ENCODE measurements at regions not wholly inside any gene's neighbourhood (a gene's known extent, or its start where the extent isn't known, plus 50 kb on each side); places are given as distances from the start of the nearest gene placed in this dataset.

GRCh38 chr15:67992411-67992810 is 61.7 kb upstream of the PIAS1 start:
- DNase-seq: no peak

DNA sequence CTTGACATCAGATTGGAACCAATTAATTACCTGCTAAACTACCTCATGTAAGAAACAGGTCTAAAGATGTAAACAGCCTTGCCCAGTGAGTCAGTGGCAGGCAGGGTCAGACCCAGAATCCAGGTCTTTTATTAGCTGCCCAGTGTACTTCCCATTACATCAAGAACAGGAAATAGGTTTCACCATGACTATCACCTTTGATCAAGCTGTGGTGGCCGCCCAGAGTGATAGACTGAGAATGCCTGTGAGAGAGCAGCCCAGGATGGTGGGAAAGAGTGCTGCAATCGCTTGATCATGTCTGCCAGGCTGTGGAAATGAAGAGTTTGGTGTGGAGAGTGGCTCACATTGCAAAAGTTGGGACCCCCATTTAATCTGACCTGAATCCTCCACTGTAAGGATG is 61.3 kb upstream of the PIAS1 start:
- DNase-seq: no peak

DNA sequence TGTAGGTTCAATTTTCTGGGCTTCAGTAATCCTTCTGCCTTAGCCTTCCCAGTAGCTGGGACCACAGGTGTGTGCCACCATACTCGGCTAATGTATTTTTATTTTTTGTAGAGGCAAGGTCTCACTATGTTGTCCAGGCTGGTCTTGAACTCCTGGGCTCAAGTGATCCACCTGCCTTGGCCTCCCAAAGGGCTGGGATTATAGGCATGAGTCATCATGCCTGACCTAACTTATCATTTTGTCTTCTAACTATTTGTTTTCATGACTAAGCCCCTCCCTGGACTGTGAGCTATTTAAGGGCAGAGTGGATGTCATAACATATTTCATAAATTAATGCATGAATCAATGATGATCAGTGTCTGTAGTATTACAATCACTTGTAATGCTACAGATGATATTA is 56.1 kb upstream of the PIAS1 start:
- DNase-seq: no peak

- peak; percentile 62 for DNase-seq
Measured at GRCh38 chr15:67998599-67999133, 55.4 kb upstream of the PIAS1 start.

GRCh38 chr15:67999320-68000100 is 54.6 kb upstream of the PIAS1 start:
- DNase-seq: no peak

DNA sequence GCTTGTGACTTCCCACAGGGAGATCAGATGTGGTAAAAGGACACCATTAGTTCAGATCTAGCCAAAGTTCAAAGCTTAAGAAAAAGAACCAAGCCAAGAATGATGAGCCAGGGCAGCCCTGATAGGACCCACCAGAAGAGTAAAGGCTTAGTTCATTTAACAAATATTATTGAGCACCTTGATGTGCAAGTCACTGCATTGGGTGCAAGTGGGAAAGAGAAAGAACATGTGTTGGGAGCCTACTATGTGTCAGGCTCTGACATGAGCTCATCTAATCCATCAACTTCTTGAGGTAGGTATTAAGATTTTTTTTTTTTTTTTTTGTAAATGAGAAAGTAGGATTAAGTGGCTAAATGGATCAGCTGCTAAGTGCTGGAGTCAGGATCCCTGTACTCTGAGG is 53.4 kb upstream of the PIAS1 start:
- DNase-seq: no peak

DNA sequence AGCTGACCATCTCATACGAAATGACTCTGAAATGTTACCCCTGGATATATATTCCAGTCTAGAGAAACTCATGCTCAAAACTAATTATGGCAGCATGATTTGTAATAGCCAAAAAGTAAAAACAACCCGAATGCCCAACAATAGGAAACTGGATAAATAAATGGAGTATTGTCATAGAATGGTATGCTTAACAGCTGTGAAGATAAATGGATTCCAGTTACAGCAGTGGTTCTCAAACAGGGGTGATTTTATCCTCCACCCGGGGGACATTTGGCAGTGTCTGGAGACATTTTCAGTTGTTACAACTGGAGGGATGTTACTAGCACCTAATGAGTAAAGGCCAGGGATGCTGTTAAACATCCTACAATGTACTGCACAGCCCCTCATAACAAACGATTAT is 52.3 kb upstream of the PIAS1 start:
- no peak for DNase-seq

DNA sequence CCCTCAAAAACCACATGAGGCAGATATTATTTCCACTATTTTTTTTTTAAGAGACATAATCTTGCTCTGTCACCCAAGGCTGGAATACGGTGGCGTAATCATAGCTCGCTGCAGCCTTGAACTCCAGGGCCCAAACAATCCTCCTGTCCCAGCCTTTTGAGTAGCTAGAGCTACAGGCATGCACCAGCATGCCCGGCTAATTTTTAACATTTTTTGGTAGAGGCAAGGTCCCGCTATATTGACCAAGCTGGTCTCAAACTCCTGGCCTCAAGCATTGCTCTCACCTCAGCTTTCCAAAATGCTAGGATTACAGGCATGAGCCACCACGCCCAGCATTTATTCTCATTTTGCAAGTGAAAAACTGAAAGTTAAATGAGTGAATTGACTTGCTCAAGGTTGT is 50.8 kb upstream of the PIAS1 start:
- DNase-seq: no peak

Data from NCI-H1105 treated with DMSO at 0.1 percent for 48 hours (cell line).